ENCODE measurements at regions not wholly inside any gene's neighbourhood (a gene's known extent, or its start where the extent isn't known, plus 50 kb on each side); places are given as distances from the start of the nearest gene placed in this dataset.

DNA sequence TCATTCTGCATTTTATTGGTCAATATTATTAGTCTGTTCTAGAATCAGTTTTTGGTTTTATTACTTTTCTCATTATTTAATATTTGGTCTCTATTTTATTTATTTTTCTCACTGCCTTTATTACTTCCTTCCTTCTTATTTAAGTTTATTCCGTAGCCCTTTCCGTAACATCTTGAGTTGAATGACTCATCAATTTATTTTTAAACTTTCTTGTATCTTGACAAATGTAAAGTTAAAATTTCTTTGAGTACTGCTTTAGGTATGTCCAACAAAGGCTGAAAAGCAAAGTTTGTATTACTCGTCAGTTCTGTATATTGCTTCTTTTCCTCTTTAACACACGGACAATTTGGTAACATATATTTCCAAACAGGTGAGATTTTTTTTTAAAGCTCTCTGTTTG is 192.0 kb downstream of the CD109 start:
- no peaks in the 10 kb centered on the region for H3K27me3 Mint-ChIP-seq
- no peak overlapping the region for H3K27ac Mint-ChIP-seq
- POLR2A ChIA-PET: no interaction called here
- CTCF ChIA-PET: no interaction called here
- H3K4me1 Mint-ChIP-seq (ENCODE audit: low read depth): no peaks in the 10 kb centered on the region
- H3K9me3 Mint-ChIP-seq: no peaks in the 10 kb centered on the region
- no peaks in the 10 kb centered on the region for H3K36me3 Mint-ChIP-seq
- intact Hi-C loops (cut with micrococcal nuclease): no loop called here
- no peak overlapping the region for H3K4me3 Mint-ChIP-seq
- DNase-seq: no peak

DNA sequence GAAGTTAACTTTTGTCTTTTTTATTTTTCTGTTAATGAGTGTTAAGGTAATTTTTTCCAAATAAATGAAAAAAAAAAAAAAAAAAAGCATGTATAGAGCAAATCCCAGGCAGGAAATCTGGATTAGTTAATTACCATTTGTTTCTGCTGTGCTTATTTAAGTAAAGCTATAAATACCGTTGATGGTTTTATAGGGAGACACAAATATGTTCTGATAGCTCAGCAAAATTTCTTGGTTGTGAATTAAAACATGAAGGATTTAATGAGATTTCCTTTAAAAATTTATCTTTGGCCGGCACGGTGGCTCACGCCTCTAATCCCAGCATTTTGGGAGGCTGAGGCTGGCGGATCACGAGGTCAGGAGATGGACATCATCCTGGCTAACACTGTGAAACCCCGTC is 189.4 kb downstream of the CD109 start:
- Mint-ChIP-seq H3K27ac (no peak overlapping the region), H3K4me1 (ENCODE audit: low read depth) (no peaks in the 10 kb centered on the region), H3K36me3 (no peaks in the 10 kb centered on the region), H3K4me3 (no peak overlapping the region), H3K27me3 (no peaks in the 10 kb centered on the region), H3K9me3 (no peaks in the 10 kb centered on the region)
- ChIA-PET CTCF (no interaction called here), POLR2A (no interaction called here)
- intact Hi-C loops (cut with micrococcal nuclease): no loop called here
- DNase-seq: no peak

DNA sequence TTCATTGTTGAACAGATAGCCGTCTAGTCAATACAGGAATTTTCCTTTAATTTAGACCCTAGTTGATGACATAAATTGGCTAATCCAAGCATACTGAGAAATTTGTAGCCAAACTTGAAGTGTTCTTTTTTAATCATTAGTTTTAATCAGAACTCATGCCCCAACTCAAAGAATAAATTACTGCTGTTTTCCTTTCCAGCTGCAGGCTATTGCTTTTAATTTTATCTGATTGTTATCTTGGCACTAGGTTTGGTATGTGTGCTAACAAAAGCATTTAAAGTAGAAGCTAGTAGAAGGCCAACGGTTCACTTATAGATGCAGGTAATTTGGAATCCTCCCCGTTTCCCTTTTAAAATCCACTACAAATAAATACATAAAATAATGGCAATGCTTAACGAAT is 188.5 kb downstream of the CD109 start:
- POLR2A ChIA-PET: no interaction called here
- Mint-ChIP-seq H3K36me3 (no peaks in the 10 kb centered on the region), H3K27ac (no peak overlapping the region), H3K27me3 (no peaks in the 10 kb centered on the region), H3K4me3 (no peak overlapping the region), H3K9me3 (no peaks in the 10 kb centered on the region), H3K4me1 (ENCODE audit: low read depth) (no peaks in the 10 kb centered on the region)
- no peak for DNase-seq
- intact Hi-C loops (cut with micrococcal nuclease): no loop called here
- CTCF ChIA-PET: no interaction called here

DNA sequence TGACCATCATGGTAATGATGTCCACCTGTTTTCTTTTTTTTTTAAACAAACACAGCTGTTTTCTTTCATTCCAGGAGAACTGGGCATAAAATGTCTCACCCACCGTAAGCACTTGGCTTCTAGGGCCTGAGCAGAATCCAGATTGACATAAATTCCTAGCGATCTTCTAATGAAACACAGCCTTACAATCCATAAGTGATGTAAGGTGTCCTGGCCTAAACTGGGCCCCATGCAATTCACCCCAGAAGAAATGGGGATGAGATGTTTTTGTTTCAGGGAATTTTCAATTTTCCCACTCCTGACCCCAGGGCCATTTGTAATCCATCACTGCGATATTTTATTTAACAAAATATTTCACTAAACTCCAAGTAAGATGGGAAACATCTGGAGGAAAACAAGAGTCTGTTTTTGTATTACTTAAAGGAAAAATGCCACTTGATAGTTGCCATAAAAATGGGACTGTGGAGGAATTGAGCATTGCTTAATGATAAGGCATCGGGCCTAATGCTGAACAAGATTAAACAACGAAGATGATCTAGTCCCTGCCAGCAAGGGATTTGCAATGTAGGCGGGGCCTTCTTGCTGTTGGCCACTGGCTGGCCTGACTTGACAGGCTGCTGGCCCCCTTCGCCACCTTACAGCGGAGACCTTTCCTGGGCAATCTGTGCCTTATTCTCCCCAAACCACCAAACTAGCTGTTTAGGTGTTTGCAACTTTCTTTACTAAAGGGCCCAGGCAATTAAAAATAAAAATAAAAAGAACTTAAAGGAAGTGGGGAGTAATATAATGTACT is 183.7 kb downstream of the CD109 start:
- H3K4me1 Mint-ChIP-seq (ENCODE audit: low read depth): no peaks in the 10 kb centered on the region
- H3K36me3 Mint-ChIP-seq: no peaks in the 10 kb centered on the region
- ChIA-PET CTCF (no interaction called here), POLR2A (no interaction called here)
- DNase-seq: no peak
- peaks cover under 1% of the 10 kb centered on the region for H3K27me3 Mint-ChIP-seq
- intact Hi-C loops (cut with micrococcal nuclease): no loop called here
- no peak overlapping the region for H3K27ac Mint-ChIP-seq
- H3K9me3 Mint-ChIP-seq: no peaks in the 10 kb centered on the region
- H3K4me3 Mint-ChIP-seq: no peak overlapping the region

DNA sequence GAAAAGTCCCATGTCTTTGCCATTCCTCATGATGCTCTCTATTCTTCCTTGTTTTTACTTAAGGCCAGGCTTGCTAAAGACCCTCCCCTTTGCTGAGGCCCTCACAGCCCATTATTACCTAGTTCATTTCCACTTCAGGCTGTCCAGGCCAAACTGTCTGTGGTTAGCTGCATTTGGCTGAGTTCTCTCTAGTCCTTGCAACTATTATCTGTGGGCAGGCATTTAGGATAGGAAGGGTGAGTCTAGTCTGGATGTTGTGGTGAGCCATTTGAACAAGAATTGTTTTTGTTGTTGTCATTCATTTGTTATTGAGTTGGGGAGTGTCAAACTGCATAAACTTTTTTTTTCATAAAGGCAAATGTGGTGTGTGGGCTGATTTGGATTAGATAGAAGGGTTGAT is 182.4 kb downstream of the CD109 start:
- ChIA-PET CTCF (interaction anchor here (0.7 kb wide), 1 partner anchor 1330 kb away, joined by 3 read pairs; no protein-coding TSS in a partner anchor), POLR2A (no interaction called here)
- H3K9me3 Mint-ChIP-seq: no peaks in the 10 kb centered on the region
- H3K4me1 Mint-ChIP-seq (ENCODE audit: low read depth): no peaks in the 10 kb centered on the region
- H3K27ac Mint-ChIP-seq: no peak overlapping the region
- H3K27me3 Mint-ChIP-seq: peaks cover 1% of the 10 kb centered on the region
- no peaks in the 10 kb centered on the region for H3K36me3 Mint-ChIP-seq
- no peak overlapping the region for H3K4me3 Mint-ChIP-seq
- intact Hi-C loops (cut with micrococcal nuclease): no loop called here
- no peak for DNase-seq

Data from activated CD4-positive, alpha-beta memory T cell treated with anti-CD3 and anti-CD28 coated beads for 36 hours (primary cell).